GM21576 (cell line): ENCODE measurements at regions not wholly inside any gene's neighbourhood (a gene's known extent, or its start where the extent isn't known, plus 50 kb on each side); places are given as distances from the start of the nearest gene placed in this dataset.

Experiments used
- ATAC-seq: cut with Tn5 transposase; IDR thresholded peaks from one replicate; pipeline ENCODE4 v1.9.1; 2021; ENCODE audit warnings: mild to moderate bottlenecking, moderate library complexity; ENCODE audit not compliant: unreplicated experiment

GRCh38 chr15:31239409-31239808 lies 87.2 kb upstream of the KLF13 start:
- ATAC-seq, result no peak

DNA sequence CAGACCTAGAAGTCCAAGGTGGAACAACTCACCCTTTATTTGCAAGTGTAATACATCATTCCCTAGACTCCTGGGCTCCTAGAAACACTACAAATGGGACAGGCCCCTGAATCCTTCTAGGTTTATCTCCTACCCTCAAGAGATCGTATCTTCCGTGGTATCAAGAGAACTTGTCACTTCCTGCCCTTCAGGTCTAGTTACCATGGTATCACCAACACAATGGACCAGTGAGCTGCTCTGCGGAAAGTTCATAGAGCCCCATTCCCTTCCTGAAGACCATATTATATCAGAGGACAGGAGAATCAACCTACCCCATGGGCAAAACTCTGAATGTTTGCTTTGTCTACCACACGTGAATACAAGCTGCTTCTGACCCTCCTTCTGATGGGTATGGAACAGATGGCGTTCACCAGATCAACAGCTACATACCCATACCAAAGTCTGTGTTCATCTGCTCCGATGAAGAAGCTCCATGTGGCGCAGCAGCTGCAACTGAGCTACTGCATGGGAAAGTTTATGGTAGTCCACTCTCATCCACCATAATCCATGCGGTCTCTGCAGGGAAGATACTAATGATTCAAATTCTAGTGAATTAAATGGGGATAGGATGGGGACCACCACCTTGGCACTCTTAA lies 84.6 kb upstream of the KLF13 start:
- ATAC-seq, result no peak

- ATAC-seq, result no peak
These were observed 82.7 kb upstream of the KLF13 start for GRCh38 chr15:31243895-31244294.

- ATAC-seq, result no peak
These were observed 81.4 kb upstream of the KLF13 start for GRCh38 chr15:31245135-31245689.

DNA sequence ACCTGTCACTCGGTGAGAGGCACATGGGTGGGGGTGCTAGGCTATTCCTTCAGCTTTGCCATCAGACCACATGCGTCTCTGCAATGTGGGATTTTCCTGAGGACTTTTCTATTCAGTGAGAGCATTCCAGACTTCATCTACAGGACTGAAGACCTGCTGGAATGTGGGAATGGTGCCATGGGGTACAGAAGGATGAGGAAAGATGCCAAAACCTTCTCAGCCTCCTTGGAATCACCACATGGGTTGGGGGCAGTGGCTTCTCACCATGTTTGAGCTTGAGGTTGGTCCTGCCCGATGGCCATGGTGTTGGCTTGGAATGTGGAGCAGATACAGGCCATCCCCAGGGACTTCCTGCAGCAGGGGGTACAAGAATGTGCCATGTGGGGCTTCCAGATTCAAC lies 80.9 kb upstream of the KLF13 start:
- no peak for ATAC-seq

DNA sequence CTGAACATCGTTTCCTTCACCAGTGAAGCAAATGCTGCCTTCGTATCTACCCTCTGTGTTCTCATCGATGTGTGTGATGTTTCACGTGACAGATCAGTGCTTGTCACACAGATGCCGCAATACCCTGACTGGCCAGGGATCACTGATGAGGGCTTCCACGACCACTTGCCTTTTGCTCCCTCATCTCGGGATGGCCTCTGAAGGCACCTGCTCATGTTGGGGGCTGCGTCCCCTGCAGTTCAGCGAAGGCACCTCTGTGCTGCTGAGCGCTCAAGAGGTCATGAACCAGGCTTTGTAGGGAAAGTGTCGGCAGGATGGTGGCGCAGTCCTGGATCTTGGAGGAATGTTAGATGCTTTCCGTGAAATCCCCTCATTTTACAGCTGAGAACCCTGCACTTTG lies 79.2 kb upstream of the KLF13 start:
- no peak for ATAC-seq

DNA sequence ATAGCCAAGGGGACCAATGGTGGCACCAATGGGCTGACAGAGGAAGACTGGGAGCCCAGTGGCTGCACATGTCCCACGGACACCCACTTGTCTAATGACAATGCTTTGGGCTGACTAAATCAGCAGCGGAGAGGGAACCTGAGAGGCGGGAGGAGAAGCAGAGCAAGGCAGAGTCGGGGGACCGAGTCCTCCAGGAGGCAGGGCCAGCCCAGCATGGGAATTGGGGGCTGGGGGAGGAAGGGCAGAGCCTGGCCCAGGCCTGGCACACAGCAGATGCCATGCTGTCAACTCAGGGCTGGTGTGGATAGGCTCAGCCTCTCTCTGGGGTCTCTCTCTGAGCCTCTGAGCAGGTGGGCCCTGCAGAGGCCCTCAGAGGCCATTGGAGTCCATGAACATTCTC lies 78.4 kb upstream of the KLF13 start:
- no peak for ATAC-seq

DNA sequence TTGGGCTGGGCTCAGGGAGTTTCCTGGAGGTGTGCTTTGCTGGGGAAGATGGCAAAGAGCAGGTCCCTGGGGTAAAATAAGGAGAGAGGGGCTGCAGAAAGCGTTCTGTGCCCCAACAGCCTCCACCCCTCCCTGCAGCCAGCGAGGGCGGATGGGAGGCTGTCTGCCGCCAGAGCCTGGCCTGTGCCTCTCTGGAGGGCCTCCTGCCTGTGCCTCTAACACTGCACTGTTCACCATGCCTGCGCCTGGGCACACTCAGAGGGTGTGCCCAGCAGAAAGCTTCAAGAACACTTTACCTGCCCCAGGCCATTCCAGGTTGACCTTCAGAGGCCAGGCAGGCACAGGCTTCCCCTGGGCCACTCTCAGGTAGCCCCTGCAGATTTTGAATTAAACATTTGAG lies 77.7 kb upstream of the KLF13 start:
- no peak for ATAC-seq

DNA sequence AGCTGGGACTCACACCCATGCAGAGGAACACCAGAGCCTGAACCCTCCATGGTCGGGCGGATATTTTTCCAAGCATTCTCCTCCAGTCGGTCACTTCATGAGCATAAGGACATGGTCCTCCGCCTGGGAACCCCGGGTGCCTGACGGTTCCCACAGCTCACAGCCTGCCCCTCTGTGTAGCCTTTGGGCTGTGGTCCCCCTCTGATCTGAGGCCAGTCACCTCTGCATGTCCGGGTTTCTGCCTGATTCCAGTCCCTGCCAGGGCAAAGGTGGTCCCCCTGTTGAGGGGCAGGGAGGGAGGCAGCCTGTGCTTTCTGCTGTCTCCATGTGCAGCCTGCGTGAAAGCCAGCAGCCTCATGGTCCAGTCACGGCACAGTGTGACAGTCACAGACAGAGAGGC lies 76.6 kb upstream of the KLF13 start:
- no peak for ATAC-seq

- no peak for ATAC-seq
These were observed 75.5 kb upstream of the KLF13 start for GRCh38 chr15:31251165-31251564.

- no peak for ATAC-seq
These were observed 74.4 kb upstream of the KLF13 start for GRCh38 chr15:31252171-31252785.

DNA sequence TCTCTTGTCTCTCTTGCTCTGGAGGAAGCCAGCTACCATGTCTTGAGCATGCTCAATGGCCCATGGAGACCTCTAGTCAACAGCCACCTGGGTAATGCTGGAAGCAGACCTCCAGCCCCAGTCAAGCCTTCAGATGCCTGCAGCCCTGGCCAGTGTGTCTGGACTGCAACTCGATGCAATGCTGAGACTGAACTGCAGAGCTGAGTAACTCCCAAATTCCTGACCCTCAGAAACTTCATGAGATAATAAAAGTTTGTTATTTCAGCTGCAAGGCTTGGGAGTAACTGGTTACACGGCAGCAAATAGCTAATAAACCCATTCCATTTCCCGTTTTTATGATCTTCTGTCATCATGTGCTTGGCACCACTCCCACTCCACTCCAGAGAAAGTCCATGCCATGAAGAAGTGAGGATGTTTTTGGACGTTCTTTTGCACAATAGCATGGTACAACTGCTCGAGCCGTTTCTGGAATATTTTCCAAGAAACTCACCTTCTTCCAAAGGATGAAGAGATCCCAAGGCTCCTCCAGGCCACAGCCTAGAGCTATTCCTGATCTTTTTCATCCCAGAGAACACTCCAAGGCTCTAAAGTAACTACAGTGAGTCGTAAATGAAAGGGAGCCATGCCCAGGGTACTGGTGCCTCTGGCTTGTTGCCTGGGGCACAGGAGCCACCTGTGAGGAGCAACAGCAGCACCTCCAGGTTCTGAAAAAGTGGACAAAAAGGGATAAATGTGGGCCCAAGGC lies 72.0 kb upstream of the KLF13 start:
- no peak for ATAC-seq

DNA sequence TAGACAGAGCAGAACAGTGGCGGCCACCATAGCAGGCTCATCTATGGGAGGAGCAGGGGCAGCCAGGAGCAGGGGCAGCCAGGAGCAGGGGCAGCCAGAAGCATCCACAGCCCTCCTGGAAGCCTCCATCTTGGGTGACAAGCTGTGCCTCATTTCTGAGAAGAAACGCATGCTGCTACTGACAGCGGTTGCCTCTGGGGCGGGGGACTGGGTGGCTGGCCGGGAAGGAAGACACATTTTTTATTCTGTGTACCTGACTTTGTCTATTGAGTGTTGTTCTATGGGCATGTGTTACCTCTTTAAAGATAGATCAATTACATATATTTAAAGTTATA lies 71.5 kb upstream of the KLF13 start:
- ATAC-seq, result no peak

- ATAC-seq, result no peak
These were observed 70.8 kb upstream of the KLF13 start for GRCh38 chr15:31255732-31256377.

GRCh38 chr15:31256378-31257265 lies 70.0 kb upstream of the KLF13 start:
- ATAC-seq, result no peak

DNA sequence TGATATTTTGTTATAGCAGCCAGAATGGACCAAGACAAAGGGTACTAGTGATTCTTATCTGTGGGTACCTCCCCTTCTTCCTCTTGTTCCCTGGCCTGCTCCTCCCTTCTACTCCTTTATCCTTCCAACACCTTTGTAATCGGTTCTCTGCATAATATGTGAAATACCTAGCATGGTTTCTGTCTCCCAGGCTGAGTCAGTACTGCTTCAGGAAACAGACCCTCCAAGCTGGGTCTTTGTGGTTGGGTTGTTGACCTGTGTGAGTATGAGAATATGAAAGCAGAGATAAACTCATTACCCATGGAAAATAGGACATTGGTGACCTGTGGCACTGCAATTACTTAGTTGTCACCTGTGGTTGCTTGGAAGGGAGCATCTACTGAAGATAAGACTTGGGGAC lies 69.3 kb upstream of the KLF13 start:
- ATAC-seq, result no peak

GRCh38 chr15:31258260-31258659 lies 68.4 kb upstream of the KLF13 start:
- ATAC-seq, result no peak

DNA sequence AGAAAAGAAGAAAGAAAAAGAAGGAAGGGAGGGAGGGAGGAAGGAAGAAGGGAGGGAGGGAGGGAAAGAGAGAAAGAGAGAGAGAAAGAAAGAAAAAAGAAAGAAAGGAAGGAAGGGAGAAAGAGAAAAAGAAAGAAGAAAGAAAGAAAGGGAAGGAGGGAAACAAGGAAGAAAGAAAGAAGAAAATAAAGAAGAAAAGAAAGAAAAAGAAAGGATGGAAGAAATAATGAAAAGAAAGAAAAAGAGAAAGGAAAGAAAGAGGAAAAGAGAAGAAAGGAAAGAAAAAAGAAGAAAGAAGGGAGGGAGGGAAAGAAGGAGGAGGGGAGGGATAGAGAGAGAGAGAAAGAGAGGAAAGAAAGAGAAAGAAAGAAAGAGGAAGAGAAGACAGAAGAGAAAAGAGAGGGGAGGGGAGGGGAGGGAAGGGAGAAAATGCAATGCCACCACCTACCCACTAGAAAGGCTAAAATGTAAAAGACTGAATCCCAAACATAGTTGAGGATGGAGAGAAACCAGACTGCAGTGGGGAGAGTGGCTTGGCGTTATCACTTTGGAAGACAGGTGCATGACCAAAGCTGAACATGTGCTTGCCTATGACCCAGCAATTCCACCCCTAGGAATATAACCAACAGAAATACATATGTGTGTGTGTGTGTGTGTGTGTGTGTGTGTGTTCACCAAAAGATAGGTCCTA lies 66.9 kb upstream of the KLF13 start:
- no peak for ATAC-seq

- ATAC-seq, result no peak
These were observed 65.9 kb upstream of the KLF13 start for GRCh38 chr15:31260646-31261265.
